GM21723 (cell line): ENCODE measurements at regions not wholly inside any gene's neighbourhood (a gene's known extent, or its start where the extent isn't known, plus 50 kb on each side); places are given as distances from the start of the nearest gene placed in this dataset.

ENCODE experiments used
- ATAC-seq: cut with Tn5 transposase; IDR thresholded peaks from one replicate; pipeline ENCODE4 v1.9.1; 2021; ENCODE audit warnings: mild to moderate bottlenecking, moderate library complexity; ENCODE audit not compliant: unreplicated experiment

- ATAC-seq: no peak
Observed at GRCh38 chr13:83229574-83230305, 652.5 kb downstream of the SLITRK1 start.

GRCh38 chr13:83223546-83223945 lies 658.7 kb downstream of the SLITRK1 start:
- no peak for ATAC-seq

- no peak for ATAC-seq
Observed at GRCh38 chr13:83221813-83222241, 660.4 kb downstream of the SLITRK1 start.

GRCh38 chr13:83221256-83221655 lies 661.0 kb downstream of the SLITRK1 start:
- no peak for ATAC-seq

- no peak for ATAC-seq
Observed at GRCh38 chr13:83220241-83220640, 662.0 kb downstream of the SLITRK1 start.

- ATAC-seq: no peak
Observed at GRCh38 chr13:83219832-83220231, 662.4 kb downstream of the SLITRK1 start.

- no peak for ATAC-seq
Observed at GRCh38 chr13:83216479-83217245, 665.6 kb downstream of the SLITRK1 start.

GRCh38 chr13:83215627-83216026 lies 666.6 kb downstream of the SLITRK1 start:
- no peak for ATAC-seq

GRCh38 chr13:83214452-83214851 lies 667.8 kb downstream of the SLITRK1 start:
- no peak for ATAC-seq

GRCh38 chr13:83211301-83211700 lies 671.0 kb downstream of the SLITRK1 start:
- no peak for ATAC-seq

- ATAC-seq: no peak
Observed at GRCh38 chr13:83204886-83205285, 677.4 kb downstream of the SLITRK1 start.

- ATAC-seq: no peak
Observed at GRCh38 chr13:83201506-83201905, 680.8 kb downstream of the SLITRK1 start.

- ATAC-seq: no peak
Observed at GRCh38 chr13:83197316-83197715, 685.0 kb downstream of the SLITRK1 start.

- ATAC-seq: no peak
Observed at GRCh38 chr13:83190020-83190419, 692.3 kb downstream of the SLITRK1 start.

GRCh38 chr13:83184819-83185218 lies 697.5 kb downstream of the SLITRK1 start:
- ATAC-seq: no peak

GRCh38 chr13:83184150-83184475 lies 698.2 kb downstream of the SLITRK1 start:
- no peak for ATAC-seq

GRCh38 chr13:83183439-83184149 lies 698.7 kb downstream of the SLITRK1 start:
- ATAC-seq: no peak

- no peak for ATAC-seq
Observed at GRCh38 chr13:83182845-83183244, 699.4 kb downstream of the SLITRK1 start.

- ATAC-seq: no peak
Observed at GRCh38 chr13:83178008-83178407, 704.3 kb downstream of the SLITRK1 start.

GRCh38 chr13:83168590-83168989 lies 713.7 kb downstream of the SLITRK1 start:
- no peak for ATAC-seq

GRCh38 chr13:83167203-83167602 lies 715.1 kb downstream of the SLITRK1 start:
- no peak for ATAC-seq

- ATAC-seq: no peak
Observed at GRCh38 chr13:83166550-83166949, 715.7 kb downstream of the SLITRK1 start.
